H9 (cell line): ENCODE measurements at regions not wholly inside any gene's neighbourhood (a gene's known extent, or its start where the extent isn't known, plus 50 kb on each side); places are given as distances from the start of the nearest gene placed in this dataset.

Source experiments
- DNase-seq: peaks from one replicate; pipeline ENCODE4 v3.0.0-alpha.2; 2017
- H2AFZ ChIP-seq: one replicate; pipeline ENCODE4 v1.6.1; 2013; ENCODE audit warnings: mild to moderate bottlenecking, low read length, control low read depth, moderate library complexity
- H2AK5ac ChIP-seq: 2 replicates; pipeline ENCODE4 v1.6.1; 2013; ENCODE audit warnings: low read length, control low read depth, mixed read lengths; ENCODE audit not compliant: insufficient read length
- H2BK120ac ChIP-seq: one replicate; pipeline ENCODE4 v1.6.1; 2013; ENCODE audit warnings: low read depth, mild to moderate bottlenecking, low read length, control low read depth, inconsistent platforms; ENCODE audit not compliant: poor library complexity, severe bottlenecking
- H2BK12ac ChIP-seq: 2 replicates; pipeline ENCODE4 v1.6.1; 2013; ENCODE audit warnings: low read length, control low read depth, mixed read lengths, low read depth; ENCODE audit not compliant: insufficient read length
- H2BK15ac ChIP-seq: 2 replicates; pipeline ENCODE4 v1.6.1; 2013; ENCODE audit warnings: low read depth, low read length, control low read depth
- H2BK20ac ChIP-seq: one replicate; pipeline ENCODE4 v1.6.1; 2013; ENCODE audit warnings: low read depth, mild to moderate bottlenecking, low read length, control low read depth, inconsistent platforms; ENCODE audit not compliant: poor library complexity, severe bottlenecking
- H2BK5ac ChIP-seq: 2 replicates; pipeline ENCODE4 v1.6.1; 2013; ENCODE audit warnings: low read length, control low read depth, mixed read lengths; ENCODE audit not compliant: insufficient read length
- H3K14ac ChIP-seq: 2 replicates; pipeline ENCODE4 v1.6.1; 2013; ENCODE audit warnings: low read length, control low read depth; ENCODE audit not compliant: insufficient read depth
- H3K18ac ChIP-seq: 2 replicates; pipeline ENCODE4 v1.6.1; 2013; ENCODE audit warnings: low read depth, mild to moderate bottlenecking, mixed read lengths, low read length, control low read depth; ENCODE audit not compliant: insufficient read length
- H3K23ac ChIP-seq: 2 replicates; pipeline ENCODE4 v1.6.1; 2013; ENCODE audit warnings: low read length, control low read depth, mixed read lengths, low read depth; ENCODE audit not compliant: insufficient read length
- H3K23me2 ChIP-seq: 2 replicates; pipeline ENCODE4 v1.6.1; 2013; ENCODE audit warnings: low read depth, mild to moderate bottlenecking, mixed read lengths, low read length, control low read depth; ENCODE audit not compliant: insufficient read length, poor library complexity, severe bottlenecking
- H3K27ac ChIP-seq: 2 replicates; pipeline ENCODE4 v1.5.1; 2013; ENCODE audit warnings: low read length, control low read depth, mixed read lengths, low read depth; ENCODE audit not compliant: insufficient read length
- H3K27me3 ChIP-seq: 2 replicates; pipeline ENCODE4 v1.6.1; 2013; ENCODE audit warnings: low read length, control low read depth, inconsistent platforms; ENCODE audit not compliant: insufficient read depth
- H3K4ac ChIP-seq: 2 replicates; pipeline ENCODE4 v1.6.1; 2013; ENCODE audit warnings: low read depth, mild to moderate bottlenecking, control low read depth, inconsistent platforms, low read length, moderate library complexity
- H3K4me1 ChIP-seq: 2 replicates; pipeline ENCODE4 v1.6.1; 2013; ENCODE audit warnings: low read length, control low read depth, inconsistent platforms; ENCODE audit not compliant: insufficient read depth
- H3K4me2 ChIP-seq: 2 replicates; pipeline ENCODE4 v1.6.1; 2013; ENCODE audit warnings: low read length, control low read depth, mixed read lengths; ENCODE audit not compliant: insufficient read length, insufficient read depth
- H3K56ac ChIP-seq: 2 replicates; pipeline ENCODE4 v1.6.1; 2013; ENCODE audit warnings: low read depth, mild to moderate bottlenecking, mixed read lengths, low read length, control low read depth; ENCODE audit not compliant: insufficient read length
- H3K79me1 ChIP-seq: 2 replicates; pipeline ENCODE4 v1.6.1; 2013; ENCODE audit warnings: low read depth, mild to moderate bottlenecking, moderate library complexity, low read length, control low read depth, inconsistent platforms; ENCODE audit not compliant: insufficient read depth, poor library complexity, severe bottlenecking
- H3K79me2 ChIP-seq: 2 replicates; pipeline ENCODE4 v1.6.1; 2013; ENCODE audit warnings: low read length, control low read depth, inconsistent platforms; ENCODE audit not compliant: insufficient read depth
- H3K9ac ChIP-seq: 2 replicates; pipeline ENCODE4 v1.6.1; 2013; ENCODE audit warnings: low read length, control low read depth, mixed read lengths; ENCODE audit not compliant: insufficient read length; ENCODE audit errors: extremely low read depth
- H3K9me3 ChIP-seq: one replicate; pipeline ENCODE4 v1.6.1; 2013; ENCODE audit warnings: low read depth, low read length, inconsistent platforms; ENCODE audit not compliant: control insufficient read depth
- H3T11ph ChIP-seq: one replicate; pipeline ENCODE4 v1.6.1; 2013; ENCODE audit warnings: mild to moderate bottlenecking, low read length, control low read depth, inconsistent platforms
- H4K20me1 ChIP-seq: one replicate; pipeline ENCODE4 v1.6.1; 2013; ENCODE audit not compliant: control insufficient read depth, insufficient read length, insufficient read depth
- H4K5ac ChIP-seq: 2 replicates; pipeline ENCODE4 v1.6.1; 2013; ENCODE audit warnings: low read depth, mild to moderate bottlenecking, mixed read lengths, low read length, control low read depth; ENCODE audit not compliant: insufficient read length
- H4K8ac ChIP-seq: replicated peaks from 2 replicates; pipeline ENCODE4 v1.6.1; 2013; ENCODE audit warnings: low read length, control low read depth, mixed read lengths, low read depth; ENCODE audit not compliant: insufficient read length
- H4K91ac ChIP-seq: 2 replicates; pipeline ENCODE4 v1.6.1; 2013; ENCODE audit warnings: low read depth, mild to moderate bottlenecking, moderate library complexity, mixed read lengths, low read length, control low read depth; ENCODE audit not compliant: insufficient read length
- H3K27ac Mint-ChIP-seq, 3 experiments: 2 replicates in 2 of 3; 3 replicates in 1 of 3; pipeline ENCODE4 v1.8.0; 2020 to 2021; ENCODE audit warnings: mixed read lengths in 3 of 3, mild to moderate bottlenecking in 1 of 3, moderate library complexity in 1 of 3
- H3K27me3 Mint-ChIP-seq: 2 replicates; pipeline ENCODE4 v1.8.0; 2021; ENCODE audit warnings: low read depth, mild to moderate bottlenecking, moderate library complexity, mixed read lengths
- H3K36me3 Mint-ChIP-seq, 3 experiments: 2 replicates in 2 of 3; 3 replicates in 1 of 3; pipeline ENCODE4 v1.8.0; 2020 to 2021; ENCODE audit warnings: low read depth in 3 of 3, mixed read lengths in 3 of 3; ENCODE audit not compliant: insufficient read depth in 1 of 3
- H3K4me1 Mint-ChIP-seq, 2 experiments: 2 replicates each; pipeline ENCODE4 v1.8.0; 2020; ENCODE audit warnings: mixed read lengths in 2 of 2
- H3K4me3 Mint-ChIP-seq, 2 experiments: 2 replicates in 1 of 2; 3 replicates in 1 of 2; pipeline ENCODE4 v1.8.0; 2020 to 2021; ENCODE audit warnings: mild to moderate bottlenecking in 2 of 2, mixed read lengths in 2 of 2, moderate library complexity in 1 of 2
- H3K9me3 Mint-ChIP-seq, 2 experiments: 2 replicates in 1 of 2; 3 replicates in 1 of 2; pipeline ENCODE4 v1.8.0; 2020; ENCODE audit warnings: mild to moderate bottlenecking in 2 of 2, mixed read lengths in 2 of 2, moderate library complexity in 1 of 2
- WGBS: extraction: QIAGEN DNeasy Blood & Tissue Kit; methylation state at CpG from one replicate; pipeline ENCODE4 v1.1.7; 2013; ENCODE audit warnings: missing lambda C conversion rate, low lambda C conversion rate, mixed read lengths; ENCODE audit not compliant: insufficient read length; ENCODE audit errors: extremely low coverage; 5-methylcytosine and 5-hydroxymethylcytosine counted together
- TF ChIP-seq, protein P1 (sequence below): fragments of 200-600 bp; sonication (generic); conservative IDR thresholded peaks from 3 replicates; pipeline ENCODE4 v1.8.0; 2021; ENCODE audit warnings: antibody characterized with exemption, mild to moderate bottlenecking

DNA sequence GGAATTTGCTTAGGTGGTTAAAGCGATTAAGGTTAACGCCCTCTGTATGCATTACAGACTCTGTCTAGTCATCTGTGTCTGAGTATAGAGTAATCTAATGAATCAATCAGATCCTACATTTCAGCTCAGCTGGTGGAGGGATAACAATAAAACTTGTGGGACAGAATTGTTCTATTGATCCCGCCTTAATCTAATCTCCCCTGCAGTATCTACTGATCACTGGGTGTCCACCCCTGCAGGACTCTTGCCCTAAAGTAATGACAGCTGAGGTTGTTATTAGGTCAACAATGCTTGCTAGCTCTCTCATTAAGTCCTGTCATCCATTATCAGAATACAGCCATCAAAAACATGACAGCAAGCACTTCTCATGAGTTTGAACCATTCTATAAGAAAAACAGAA lies 462.6 kb upstream of the TMEFF2 start:
- Histone ChIP-seq H2AK5ac (no peak overlapping the region), H4K5ac (no peak overlapping the region), H2BK5ac (no peak overlapping the region), H4K20me1 (no peaks in the 10 kb centered on the region), H3K27me3 (no peaks in the 10 kb centered on the region), H2BK15ac (peak overlapping the region; percentile 48; the same call in 1 of the 2 replicates), H3K56ac (no peak overlapping the region), H3K79me1 (no peaks in the 10 kb centered on the region), H3K4ac (no peak overlapping the region), H2BK120ac (no peak overlapping the region), H3K9me3 (no peaks in the 10 kb centered on the region), H2BK12ac (no peak overlapping the region), H3K27ac (no peak overlapping the region), H3K4me1 (no peaks in the 10 kb centered on the region), H4K8ac (no peak overlapping the region), H3K18ac (no peak overlapping the region), H3T11ph (no peak overlapping the region), H3K23me2 (no peaks in the 10 kb centered on the region), H3K14ac (no peak overlapping the region), H2AFZ (no peak overlapping the region), H3K79me2 (no peaks in the 10 kb centered on the region), H2BK20ac (no peak overlapping the region), H4K91ac (no peak overlapping the region), H3K23ac (no peak overlapping the region), H3K9ac (no peak overlapping the region), H3K4me2 (no peak overlapping the region)
- no peak for DNase-seq
- TF ChIP-seq, protein P1, sequence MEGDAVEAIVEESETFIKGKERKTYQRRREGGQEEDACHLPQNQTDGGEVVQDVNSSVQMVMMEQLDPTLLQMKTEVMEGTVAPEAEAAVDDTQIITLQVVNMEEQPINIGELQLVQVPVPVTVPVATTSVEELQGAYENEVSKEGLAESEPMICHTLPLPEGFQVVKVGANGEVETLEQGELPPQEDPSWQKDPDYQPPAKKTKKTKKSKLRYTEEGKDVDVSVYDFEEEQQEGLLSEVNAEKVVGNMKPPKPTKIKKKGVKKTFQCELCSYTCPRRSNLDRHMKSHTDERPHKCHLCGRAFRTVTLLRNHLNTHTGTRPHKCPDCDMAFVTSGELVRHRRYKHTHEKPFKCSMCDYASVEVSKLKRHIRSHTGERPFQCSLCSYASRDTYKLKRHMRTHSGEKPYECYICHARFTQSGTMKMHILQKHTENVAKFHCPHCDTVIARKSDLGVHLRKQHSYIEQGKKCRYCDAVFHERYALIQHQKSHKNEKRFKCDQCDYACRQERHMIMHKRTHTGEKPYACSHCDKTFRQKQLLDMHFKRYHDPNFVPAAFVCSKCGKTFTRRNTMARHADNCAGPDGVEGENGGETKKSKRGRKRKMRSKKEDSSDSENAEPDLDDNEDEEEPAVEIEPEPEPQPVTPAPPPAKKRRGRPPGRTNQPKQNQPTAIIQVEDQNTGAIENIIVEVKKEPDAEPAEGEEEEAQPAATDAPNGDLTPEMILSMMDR: no peak
- H3K27ac Mint-ChIP-seq: no peak overlapping the region; a peak in 1 of 7 replicates
- peaks cover 3 to 12% of the 10 kb centered on the region in 2 experiments; a peak in 3 of 4 replicates for H3K4me1 Mint-ChIP-seq
- H3K4me3 Mint-ChIP-seq: no peak overlapping the region
- H3K9me3 Mint-ChIP-seq: peaks cover 13% of the 10 kb centered on the region in 2 experiments
- H3K36me3 Mint-ChIP-seq: peaks cover 3 to 13% (median 11%) of the 10 kb centered on the region in 3 experiments; a peak in 5 of 7 replicates
- H3K27me3 Mint-ChIP-seq: no peaks in the 10 kb centered on the region
- no CpG with 5 or more reads among the region's 3 CpGs for WGBS
